ENCODE measurements at regions not wholly inside any gene's neighbourhood (a gene's known extent, or its start where the extent isn't known, plus 50 kb on each side); places are given as distances from the start of the nearest gene placed in this dataset.

- TF ChIP-seq CTCF (conservative IDR thresholded peaks at IDR 0.05; ENCODE audit: control insufficient read depth, insufficient read depth, low read depth, low read length): no peak
- no peak overlapping the region for H3K4me3 ChIP-seq (ENCODE audit: control insufficient read depth, low read depth, low read length)
- DNase-seq (ENCODE audit: low read depth): no peak
Measured at GRCh38 chr11:23099256-23099655, 239.0 kb upstream of the CCDC179 start.

DNA sequence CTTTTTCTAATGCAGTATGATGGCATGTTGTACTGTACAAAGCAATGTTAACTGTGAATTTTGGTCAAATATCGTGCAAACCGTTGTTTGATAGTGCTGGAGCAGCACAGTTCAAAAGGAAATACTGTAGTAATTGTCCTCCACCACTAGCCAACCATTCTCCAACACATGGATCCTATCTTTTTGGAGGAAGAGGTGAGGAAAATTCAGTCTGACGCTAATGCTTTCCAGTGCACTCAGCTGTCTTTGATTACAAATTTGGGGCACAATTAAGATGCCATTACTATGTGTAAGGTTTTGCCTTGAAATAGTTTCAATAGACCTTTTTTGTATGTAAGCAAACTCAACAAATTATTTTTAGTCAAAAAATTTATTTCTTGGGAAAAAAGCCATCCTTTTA is 240.5 kb upstream of the CCDC179 start:
- DNase-seq (ENCODE audit: low read depth): no peak
- no peak for TF ChIP-seq CTCF (conservative IDR thresholded peaks at IDR 0.05; ENCODE audit: control insufficient read depth, insufficient read depth, low read depth, low read length)
- no peak overlapping the region for H3K4me3 ChIP-seq (ENCODE audit: control insufficient read depth, low read depth, low read length)

DNA sequence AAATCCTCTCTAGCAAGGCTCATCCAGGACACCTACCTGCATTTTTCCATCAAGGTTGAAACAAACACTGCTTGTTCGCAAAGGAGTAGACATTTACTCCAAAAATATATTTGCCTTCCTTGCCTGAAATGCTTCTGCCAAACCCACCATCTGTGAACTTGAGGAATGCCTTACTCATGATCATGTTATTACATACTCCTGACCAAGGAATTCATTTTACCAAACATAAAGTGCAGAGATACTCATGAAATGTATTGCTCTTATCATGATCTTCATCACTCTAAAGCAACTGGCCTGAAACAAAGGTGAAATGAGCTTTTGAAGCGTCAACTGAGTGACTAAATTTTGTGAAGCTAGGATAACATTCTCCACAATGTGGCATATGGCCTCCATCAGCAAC is 243.1 kb upstream of the CCDC179 start:
- H3K4me3 ChIP-seq (ENCODE audit: control insufficient read depth, low read depth, low read length): no peak overlapping the region
- TF ChIP-seq CTCF (conservative IDR thresholded peaks at IDR 0.05; ENCODE audit: control insufficient read depth, insufficient read depth, low read depth, low read length): no peak
- DNase-seq (ENCODE audit: low read depth): no peak

DNA sequence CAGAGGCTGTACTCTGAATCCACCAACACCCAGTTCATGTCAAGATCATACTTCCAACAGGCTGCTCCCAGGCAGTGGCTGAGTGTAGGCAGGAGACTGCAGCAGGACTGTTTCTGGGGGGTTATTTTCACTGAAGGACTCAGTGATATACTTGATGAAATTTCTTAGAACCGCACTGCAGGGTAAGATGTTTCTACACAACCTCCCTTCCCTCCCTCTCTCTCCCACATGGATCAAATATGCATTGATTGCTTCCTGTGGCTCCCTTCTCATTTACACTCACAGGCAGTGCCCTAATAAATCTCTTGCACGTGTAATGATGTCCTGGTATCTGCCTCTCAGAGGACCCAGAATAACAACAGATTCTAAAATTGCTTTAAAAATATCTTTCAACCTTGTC is 251.3 kb upstream of the CCDC179 start:
- no peak for DNase-seq (ENCODE audit: low read depth)
- no peak overlapping the region for H3K4me3 ChIP-seq (ENCODE audit: control insufficient read depth, low read depth, low read length)
- no peak for TF ChIP-seq CTCF (conservative IDR thresholded peaks at IDR 0.05; ENCODE audit: control insufficient read depth, insufficient read depth, low read depth, low read length)

GRCh38 chr11:23112390-23112789 is 252.1 kb upstream of the CCDC179 start:
- TF ChIP-seq CTCF (conservative IDR thresholded peaks at IDR 0.05; ENCODE audit: control insufficient read depth, insufficient read depth, low read depth, low read length): no peak
- DNase-seq (ENCODE audit: low read depth): no peak
- no peak overlapping the region for H3K4me3 ChIP-seq (ENCODE audit: control insufficient read depth, low read depth, low read length)

DNA sequence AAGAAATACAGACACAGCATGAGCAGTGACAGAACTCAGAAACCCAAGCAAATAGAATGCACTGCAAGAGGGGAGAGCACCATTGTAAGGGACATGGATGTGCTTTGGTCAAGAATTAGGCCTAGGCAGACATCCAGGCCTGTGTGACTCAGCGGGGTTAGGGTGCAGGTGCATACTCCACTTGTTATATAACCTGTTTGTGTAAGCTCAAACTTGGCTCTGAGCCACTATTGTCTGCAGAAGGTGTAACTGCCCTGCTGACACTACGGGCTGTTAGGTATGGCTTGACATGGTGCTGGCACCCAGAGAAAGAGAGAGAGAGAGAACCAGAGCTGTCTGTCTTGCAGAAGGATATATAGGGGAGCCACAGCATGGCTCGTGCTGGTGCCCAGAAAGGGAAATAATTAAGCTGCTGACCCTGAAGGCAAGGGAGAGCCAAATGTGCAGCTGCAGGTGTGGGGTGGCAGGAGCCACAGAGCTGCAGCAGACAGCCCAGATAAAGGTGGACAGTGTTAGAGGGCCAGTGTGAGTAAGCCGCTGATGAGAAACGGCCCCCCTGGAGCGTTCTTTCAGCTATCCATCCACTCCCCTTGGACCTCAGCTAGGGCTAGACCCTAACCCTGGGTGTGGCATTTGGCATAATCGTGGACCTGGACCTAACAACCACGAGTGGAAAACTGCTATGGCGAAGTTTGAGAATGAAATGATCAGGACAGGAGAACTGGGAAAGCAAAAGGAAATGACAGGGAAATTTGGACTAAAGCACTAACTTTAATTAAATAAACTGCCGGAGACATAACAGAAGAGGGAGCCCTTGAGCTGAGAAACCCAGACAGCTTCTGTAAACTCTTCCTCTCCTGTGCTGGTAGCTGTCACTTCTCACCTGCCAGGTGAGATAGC is 253.0 kb upstream of the CCDC179 start:
- peak; percentile 48 for DNase-seq (ENCODE audit: low read depth)
- peak; percentile 57 for TF ChIP-seq CTCF (conservative IDR thresholded peaks at IDR 0.05; ENCODE audit: control insufficient read depth, insufficient read depth, low read depth, low read length)
- no peak overlapping the region for H3K4me3 ChIP-seq (ENCODE audit: control insufficient read depth, low read depth, low read length)
